Muscle layer of duodenum (tissue), 2 donors: ENCODE measurements at regions not wholly inside any gene's neighbourhood (a gene's known extent, or its start where the extent isn't known, plus 50 kb on each side); places are given as distances from the start of the nearest gene placed in this dataset.
A peak's percentile ranks its signal among the peaks of the same experiment; 100 is the strongest.
"Not testable (repeated sequence)": the region's sequence is repeated elsewhere in the genome, so short reads cannot be mapped to it uniquely, and the experiment has no call there.

Experiments
- H3K27ac ChIP-seq: one replicate; pipeline ENCODE4 v1.7.0; 2013; ENCODE audit warnings: mild to moderate bottlenecking, low read length
- H3K27me3 ChIP-seq: one replicate; pipeline ENCODE4 v1.7.0; 2013; ENCODE audit warnings: low read depth, mild to moderate bottlenecking, control low read depth, low read length
- H3K36me3 ChIP-seq, 2 donors: one replicate each; pipeline ENCODE4 v1.7.0; 2013; ENCODE audit warnings: low read length in 2 of 2, control low read depth in 1 of 2, mild to moderate bottlenecking in 1 of 2; ENCODE audit not compliant: insufficient read depth in 2 of 2, control insufficient read depth in 1 of 2
- H3K4me1 ChIP-seq, 2 donors: one replicate each; pipeline ENCODE4 v1.7.0; 2013; ENCODE audit warnings: low read length in 2 of 2, mild to moderate bottlenecking in 2 of 2, control low read depth in 1 of 2, moderate library complexity in 1 of 2; ENCODE audit not compliant: insufficient read depth in 2 of 2, control insufficient read depth in 1 of 2
- H3K4me3 ChIP-seq, 2 donors: one replicate each; pipeline ENCODE4 v1.7.0; 2013; ENCODE audit warnings: low read length in 2 of 2, low read depth in 1 of 2, mild to moderate bottlenecking in 1 of 2
- H3K9me3 ChIP-seq, 2 donors: one replicate each; pipeline ENCODE4 v1.7.0; 2013; ENCODE audit warnings: low read length in 2 of 2, control low read depth in 1 of 2, mild to moderate bottlenecking in 1 of 2; ENCODE audit not compliant: control insufficient read depth in 1 of 2
- donor health status: healthy.

DNA sequence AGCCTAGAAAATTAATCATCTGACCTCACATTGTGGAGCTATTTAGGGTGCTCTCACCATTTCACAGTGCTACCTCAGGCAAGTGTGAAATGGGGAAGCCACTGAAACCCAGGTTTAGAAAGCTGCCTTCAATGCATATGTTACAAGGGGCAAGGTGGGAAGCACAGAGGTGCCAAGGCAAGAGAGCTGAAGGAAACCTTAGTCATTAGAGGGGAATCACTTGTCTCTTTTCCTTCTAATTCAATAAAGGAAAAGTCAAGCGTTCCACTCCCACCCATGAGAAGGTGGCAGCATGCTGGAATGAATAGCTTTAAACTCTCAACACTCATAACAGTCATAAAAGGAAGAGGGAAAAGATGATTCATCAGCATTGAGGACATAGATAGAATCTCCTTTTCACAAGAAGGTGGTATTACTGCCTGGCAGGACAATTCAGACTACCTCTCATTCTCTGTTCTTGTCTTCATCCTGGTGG is 251.9 kb upstream of the IRAK1BP1 start:
- no peak overlapping the region for H3K27ac ChIP-seq
- H3K4me1 ChIP-seq = no peaks in the 10 kb centered on the region
- H3K9me3 ChIP-seq = no peaks in the 10 kb centered on the region
- no peak overlapping the region for H3K4me3 ChIP-seq
- no peaks in the 10 kb centered on the region for H3K36me3 ChIP-seq
- H3K27me3 ChIP-seq = no peaks in the 10 kb centered on the region

DNA sequence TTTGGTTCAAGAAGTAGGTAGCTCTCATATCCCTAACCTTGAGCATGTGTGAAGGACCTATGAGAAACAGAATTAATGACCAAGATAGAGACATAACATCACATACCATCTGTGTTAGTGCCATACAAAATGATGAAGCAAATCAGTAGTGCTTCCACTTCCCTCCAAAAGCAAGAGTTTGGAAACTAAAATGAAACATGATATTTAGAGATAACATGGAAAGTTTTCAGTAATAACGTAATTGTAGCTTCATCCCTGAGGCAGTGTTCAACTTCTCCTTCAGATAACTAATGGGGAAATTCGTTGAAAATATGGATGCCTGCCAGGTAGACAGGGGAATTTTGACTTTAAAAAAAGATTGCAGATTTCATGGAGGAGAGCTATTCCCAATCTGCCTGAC is 248.4 kb upstream of the IRAK1BP1 start:
- no peak overlapping the region for H3K4me3 ChIP-seq
- no peaks in the 10 kb centered on the region for H3K27me3 ChIP-seq
- no peaks in the 10 kb centered on the region for H3K9me3 ChIP-seq
- no peak overlapping the region for H3K27ac ChIP-seq
- no peaks in the 10 kb centered on the region for H3K4me1 ChIP-seq
- H3K36me3 ChIP-seq = no peaks in the 10 kb centered on the region

DNA sequence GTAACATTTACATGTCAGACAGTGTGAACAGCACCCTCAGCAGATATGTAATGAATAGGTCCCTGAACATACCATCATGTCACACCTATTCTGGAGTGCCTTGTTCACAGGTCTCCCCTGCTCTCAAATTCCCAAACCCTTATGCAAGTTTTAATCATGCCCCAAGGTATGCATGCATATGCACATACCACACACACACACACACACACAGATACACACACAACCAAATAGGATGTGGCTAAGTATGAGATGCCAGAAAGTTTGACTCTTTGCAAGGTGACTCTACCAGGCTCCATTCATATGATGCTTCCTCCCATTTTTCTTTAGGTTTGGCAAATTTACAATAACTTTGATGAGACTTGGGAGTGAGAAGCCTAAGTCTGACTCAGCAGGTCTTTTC is 243.8 kb upstream of the IRAK1BP1 start:
- H3K36me3 ChIP-seq = no peaks in the 10 kb centered on the region
- no peak overlapping the region for H3K4me3 ChIP-seq
- no peaks in the 10 kb centered on the region for H3K4me1 ChIP-seq
- H3K9me3 ChIP-seq = no peaks in the 10 kb centered on the region
- no peaks in the 10 kb centered on the region for H3K27me3 ChIP-seq
- H3K27ac ChIP-seq = no peak overlapping the region

GRCh38 chr6:78629154-78629721 is 238.1 kb upstream of the IRAK1BP1 start:
- Histone ChIP-seq H3K4me1 (no peaks in the 10 kb centered on the region), H3K36me3 (no peaks in the 10 kb centered on the region), H3K27ac (no peak overlapping the region), H3K9me3 (no peaks in the 10 kb centered on the region), H3K27me3 (no peaks in the 10 kb centered on the region), H3K4me3 (peak overlapping the region; percentile 59 to 62)

DNA sequence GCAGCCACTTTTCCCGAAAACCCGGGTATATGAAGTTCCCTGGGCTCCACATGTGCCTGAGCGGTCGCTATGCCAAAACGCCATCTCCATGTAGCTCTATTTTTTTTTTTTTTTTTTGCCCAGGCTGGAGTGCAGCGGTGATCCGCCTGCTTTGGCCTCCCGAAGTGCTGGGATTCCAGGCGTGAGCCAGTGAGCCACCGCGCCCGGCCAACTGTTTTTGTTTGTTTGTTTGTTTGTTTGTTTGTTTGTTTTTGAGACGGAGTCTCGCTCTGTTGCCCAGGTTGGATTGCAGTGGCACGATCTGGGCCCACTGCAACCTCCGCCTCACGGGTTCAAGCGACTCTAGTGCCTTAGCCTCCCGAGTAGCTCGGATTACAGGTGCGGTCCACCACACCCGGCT is 237.5 kb upstream of the IRAK1BP1 start:
- Histone ChIP-seq H3K4me3 (peak overlapping the region in 1 of 2 donors; percentile 59), H3K4me1 (no peaks in the 10 kb centered on the region), H3K36me3 (no peaks in the 10 kb centered on the region), H3K9me3 (no peaks in the 10 kb centered on the region), H3K27me3 (no peaks in the 10 kb centered on the region), H3K27ac (no peak overlapping the region)

GRCh38 chr6:78631976-78632375 is 235.4 kb upstream of the IRAK1BP1 start:
- Histone ChIP-seq H3K4me3 (no peak overlapping the region), H3K27me3 (no peaks in the 10 kb centered on the region), H3K36me3 (no peaks in the 10 kb centered on the region), H3K27ac (no peak overlapping the region), H3K4me1 (no peaks in the 10 kb centered on the region), H3K9me3 (no peaks in the 10 kb centered on the region)

DNA sequence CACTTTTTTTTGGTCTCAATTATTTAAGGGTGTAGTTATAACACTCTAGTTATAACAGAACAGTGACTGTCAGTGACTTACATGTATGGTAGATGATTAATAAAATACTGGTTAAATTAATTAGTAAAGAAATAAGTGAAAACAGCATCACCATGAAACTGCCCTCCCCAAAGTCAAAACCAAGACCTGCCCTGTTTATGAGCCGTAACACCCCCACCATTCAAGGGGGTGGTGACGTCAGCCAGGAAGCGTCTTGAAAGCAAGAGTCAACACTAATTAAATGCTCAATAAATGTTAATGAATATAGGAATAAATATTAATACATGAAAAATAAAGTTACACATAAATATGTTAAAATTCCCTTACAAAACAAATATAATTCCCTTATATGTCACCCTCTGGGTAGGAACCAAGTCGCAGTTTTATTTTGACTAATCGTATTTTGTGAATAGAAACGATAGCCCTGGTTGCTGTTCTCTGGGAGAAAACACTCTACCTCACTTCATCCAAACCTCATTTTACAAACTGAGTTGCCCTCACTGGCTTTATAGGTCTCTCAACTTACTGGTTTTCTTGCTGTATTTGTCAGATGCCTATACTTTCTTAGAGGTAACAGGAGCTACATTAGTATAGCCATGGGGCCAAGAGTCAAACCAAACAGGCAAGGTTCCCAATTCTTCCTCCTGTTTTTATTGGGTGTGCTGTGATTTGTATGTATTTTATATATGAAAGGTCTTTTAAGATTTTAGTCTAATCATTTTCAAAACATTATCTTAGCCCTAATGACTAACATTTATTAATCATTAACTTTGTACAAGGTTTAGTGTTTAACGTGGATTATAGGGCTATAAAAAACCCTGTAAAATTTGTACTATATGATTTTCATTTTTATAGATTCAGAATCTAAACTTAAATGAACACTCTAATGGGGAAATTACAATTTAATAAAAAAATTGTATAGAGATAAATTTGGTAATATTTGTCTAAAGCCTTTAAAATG is 227.9 kb upstream of the IRAK1BP1 start:
- Histone ChIP-seq H3K36me3 (no peaks in the 10 kb centered on the region), H3K27me3 (no peaks in the 10 kb centered on the region), H3K9me3 (peaks cover 0 to 4% of the 10 kb centered on the region in 2 donors), H3K4me1 (no peaks in the 10 kb centered on the region), H3K27ac (no peak overlapping the region), H3K4me3 (no peak overlapping the region)

- H3K27me3 ChIP-seq, H3K9me3 ChIP-seq, H3K27ac ChIP-seq, H3K36me3 ChIP-seq, H3K4me1 ChIP-seq, H3K4me3 ChIP-seq: not testable (repeated sequence)
Observed at GRCh38 chr6:78643976-78644375, 223.4 kb upstream of the IRAK1BP1 start.

- not testable (repeated sequence) for H3K9me3 ChIP-seq, H3K4me3 ChIP-seq, H3K27ac ChIP-seq, H3K36me3 ChIP-seq, H3K27me3 ChIP-seq, H3K4me1 ChIP-seq
Observed at GRCh38 chr6:78646542-78647415, 220.6 kb upstream of the IRAK1BP1 start.

GRCh38 chr6:78665819-78666218 is 201.5 kb upstream of the IRAK1BP1 start:
- not testable (repeated sequence) for H3K4me1 ChIP-seq, H3K27ac ChIP-seq, H3K9me3 ChIP-seq, H3K36me3 ChIP-seq, H3K4me3 ChIP-seq, H3K27me3 ChIP-seq

- Histone ChIP-seq H3K27ac (no peak overlapping the region), H3K4me1 (no peaks in the 10 kb centered on the region), H3K9me3 (no peaks in the 10 kb centered on the region), H3K36me3 (no peaks in the 10 kb centered on the region), H3K27me3 (no peaks in the 10 kb centered on the region), H3K4me3 (no peak overlapping the region)
Observed at GRCh38 chr6:78666764-78667163, 200.6 kb upstream of the IRAK1BP1 start.
